ENCODE measurements at regions not wholly inside any gene's neighbourhood (a gene's known extent, or its start where the extent isn't known, plus 50 kb on each side); places are given as distances from the start of the nearest gene placed in this dataset.

DNA sequence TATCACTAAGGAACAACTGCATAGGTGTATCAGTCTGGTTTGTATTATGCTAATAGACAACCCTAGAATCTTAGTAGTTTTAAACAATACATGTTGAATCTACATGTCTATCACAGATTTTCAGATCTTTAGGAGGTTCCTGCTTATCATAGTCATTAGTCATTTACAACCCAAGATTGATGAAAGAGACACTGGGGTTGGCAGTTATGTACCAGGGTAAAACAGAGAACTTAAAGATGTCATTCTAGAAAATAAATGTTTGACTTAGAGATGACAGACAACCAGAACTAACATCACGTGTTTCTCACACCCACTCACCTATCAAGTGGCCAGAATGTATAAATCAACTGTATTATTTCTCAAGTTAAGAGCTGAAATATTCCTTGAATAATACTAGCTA is 181.9 kb downstream of the PABPC4L start:
- no peak overlapping the region for H3K27ac ChIP-seq (ENCODE audit: insufficient read depth, low read depth, low read length)
- no peaks in the 10 kb centered on the region for H3K27me3 ChIP-seq (ENCODE audit: control insufficient read depth in 2 of 2, insufficient read depth in 2 of 2, low read length in 2 of 2)
- H3K4me2 ChIP-seq (ENCODE audit: insufficient read depth, low read length), result no peak overlapping the region
- ChIA-PET POLR2A (no interaction called here), CTCF (interaction anchor here (0.8 kb wide), 1 partner anchor 9 kb away, joined by 3 read pairs; no protein-coding TSS in a partner anchor)
- H3K79me2 ChIP-seq (ENCODE audit: control insufficient read depth, insufficient read depth, low read length), result no peaks in the 10 kb centered on the region
- no peak overlapping the region for H2AFZ ChIP-seq (ENCODE audit: low read depth, low read length)
- no peaks in the 10 kb centered on the region for H4K20me1 ChIP-seq (replicated peaks; ENCODE audit: control insufficient read depth, extremely low read depth, insufficient read depth, low read length)
- dilution Hi-C loops (cut with MboI; ENCODE audit: extremely low pct_ligation_motif_present, low sequenced_read_pairs) (no loop called here), intact Hi-C loops (cut with micrococcal nuclease) (loop anchor here (10.0 kb wide), 1 partner anchor 755 kb away; no protein-coding TSS in a partner anchor)
- H3K9ac ChIP-seq (replicated peaks; ENCODE audit: extremely low read depth, insufficient read depth, low read length), result no peak overlapping the region
- no peaks in the 10 kb centered on the region for H3K4me1 ChIP-seq (ENCODE audit: control insufficient read depth, extremely low read depth, insufficient read depth, low read length)
- TF ChIP-seq, protein P1, sequence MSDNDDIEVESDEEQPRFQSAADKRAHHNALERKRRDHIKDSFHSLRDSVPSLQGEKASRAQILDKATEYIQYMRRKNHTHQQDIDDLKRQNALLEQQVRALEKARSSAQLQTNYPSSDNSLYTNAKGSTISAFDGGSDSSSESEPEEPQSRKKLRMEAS (IDR thresholded peaks at IDR 0.05; ENCODE audit: insufficient read depth, insufficient read length), result no peak
- no peak for TF ChIP-seq EZH2 (IDR thresholded peaks at IDR 0.05; ENCODE audit: borderline replicate concordance, low read depth, low read length, severe bottlenecking)
- no peak for TF ChIP-seq JUN (IDR thresholded peaks at IDR 0.05; ENCODE audit: borderline replicate concordance, insufficient read depth, insufficient read length, low read depth)
- TF ChIP-seq GATA2 (IDR thresholded peaks at IDR 0.05; ENCODE audit: insufficient read depth, insufficient read length, low read depth, low read length), result no peak
- no peak for TF ChIP-seq POLR2AphosphoS5 (IDR thresholded peaks at IDR 0.05; ENCODE audit: insufficient read depth, low read depth, low read length)
- FAIRE-seq, result no peak
- no peaks in the 10 kb centered on the region for H3K9me3 ChIP-seq (replicated peaks; ENCODE audit: control insufficient read depth, insufficient read depth, low read length)
- no peak overlapping the region for H3K4me3 ChIP-seq (replicated peaks in 1 of 3; ENCODE audit: insufficient read depth in 1 of 3, low read depth in 1 of 3, low read length in 3 of 3)
- no peaks in the 10 kb centered on the region for H3K36me3 ChIP-seq (ENCODE audit: control insufficient read depth in 2 of 2, extremely low read depth in 1 of 2, insufficient read depth in 2 of 2, low read length in 2 of 2)
- H3K9me1 ChIP-seq (replicated peaks; ENCODE audit: control insufficient read depth, extremely low read depth, insufficient read depth, low read length), result no peaks in the 10 kb centered on the region
- no peak for DNase-seq (ENCODE audit: low read depth, low spot score)
- BruUV-seq (replicated peaks), result no TSS peak

DNA sequence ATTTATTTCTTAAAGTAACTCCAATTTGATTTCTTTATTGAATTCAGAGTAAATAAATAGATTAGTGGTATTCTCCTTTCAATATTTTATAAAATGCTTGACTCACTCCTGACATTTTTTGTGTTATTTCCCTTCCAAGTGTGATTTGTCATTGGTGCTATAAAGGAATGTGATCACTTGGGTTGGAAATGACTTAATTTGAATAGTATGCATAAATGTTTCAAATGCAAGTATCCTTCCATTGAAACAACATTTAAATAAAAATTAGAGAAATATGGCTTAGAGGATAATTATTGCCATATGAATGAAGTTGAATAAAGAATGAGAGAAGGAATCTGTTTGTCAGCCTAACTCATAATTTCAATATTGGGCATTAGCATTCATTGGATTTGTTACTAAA is 182.7 kb downstream of the PABPC4L start:
- FAIRE-seq, result no peak
- no peak overlapping the region for H2AFZ ChIP-seq (ENCODE audit: low read depth, low read length)
- no peak for DNase-seq (ENCODE audit: low read depth, low spot score)
- ChIA-PET POLR2A (no interaction called here), CTCF (no interaction called here)
- H4K20me1 ChIP-seq (replicated peaks; ENCODE audit: control insufficient read depth, extremely low read depth, insufficient read depth, low read length), result no peaks in the 10 kb centered on the region
- dilution Hi-C loops (cut with MboI; ENCODE audit: extremely low pct_ligation_motif_present, low sequenced_read_pairs), result no loop called here
- H3K4me1 ChIP-seq (ENCODE audit: control insufficient read depth, extremely low read depth, insufficient read depth, low read length), result no peaks in the 10 kb centered on the region
- H3K36me3 ChIP-seq (ENCODE audit: control insufficient read depth in 2 of 2, extremely low read depth in 1 of 2, insufficient read depth in 2 of 2, low read length in 2 of 2), result no peaks in the 10 kb centered on the region
- H3K4me3 ChIP-seq (replicated peaks in 1 of 3; ENCODE audit: insufficient read depth in 1 of 3, low read depth in 1 of 3, low read length in 3 of 3), result no peak overlapping the region
- H3K4me2 ChIP-seq (ENCODE audit: insufficient read depth, low read length), result no peak overlapping the region
- no TSS peak for BruUV-seq (replicated peaks)
- H3K27me3 ChIP-seq (ENCODE audit: control insufficient read depth in 2 of 2, insufficient read depth in 2 of 2, low read length in 2 of 2), result no peaks in the 10 kb centered on the region
- H3K9me3 ChIP-seq (replicated peaks; ENCODE audit: control insufficient read depth, insufficient read depth, low read length), result no peaks in the 10 kb centered on the region
- no peaks in the 10 kb centered on the region for H3K79me2 ChIP-seq (ENCODE audit: control insufficient read depth, insufficient read depth, low read length)
- no peak overlapping the region for H3K9ac ChIP-seq (replicated peaks; ENCODE audit: extremely low read depth, insufficient read depth, low read length)
- no peaks in the 10 kb centered on the region for H3K9me1 ChIP-seq (replicated peaks; ENCODE audit: control insufficient read depth, extremely low read depth, insufficient read depth, low read length)
- intact Hi-C loops (cut with micrococcal nuclease), result no loop called here
- TF ChIP-seq, protein P2, sequence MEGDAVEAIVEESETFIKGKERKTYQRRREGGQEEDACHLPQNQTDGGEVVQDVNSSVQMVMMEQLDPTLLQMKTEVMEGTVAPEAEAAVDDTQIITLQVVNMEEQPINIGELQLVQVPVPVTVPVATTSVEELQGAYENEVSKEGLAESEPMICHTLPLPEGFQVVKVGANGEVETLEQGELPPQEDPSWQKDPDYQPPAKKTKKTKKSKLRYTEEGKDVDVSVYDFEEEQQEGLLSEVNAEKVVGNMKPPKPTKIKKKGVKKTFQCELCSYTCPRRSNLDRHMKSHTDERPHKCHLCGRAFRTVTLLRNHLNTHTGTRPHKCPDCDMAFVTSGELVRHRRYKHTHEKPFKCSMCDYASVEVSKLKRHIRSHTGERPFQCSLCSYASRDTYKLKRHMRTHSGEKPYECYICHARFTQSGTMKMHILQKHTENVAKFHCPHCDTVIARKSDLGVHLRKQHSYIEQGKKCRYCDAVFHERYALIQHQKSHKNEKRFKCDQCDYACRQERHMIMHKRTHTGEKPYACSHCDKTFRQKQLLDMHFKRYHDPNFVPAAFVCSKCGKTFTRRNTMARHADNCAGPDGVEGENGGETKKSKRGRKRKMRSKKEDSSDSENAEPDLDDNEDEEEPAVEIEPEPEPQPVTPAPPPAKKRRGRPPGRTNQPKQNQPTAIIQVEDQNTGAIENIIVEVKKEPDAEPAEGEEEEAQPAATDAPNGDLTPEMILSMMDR (IDR thresholded peaks at IDR 0.05; ENCODE audit: extremely low read depth in 1 of 2, insufficient read depth in 1 of 2, low read depth in 1 of 2, low read length in 2 of 2), result no peak
- TF ChIP-seq GATA2 (IDR thresholded peaks at IDR 0.05; ENCODE audit: insufficient read depth, insufficient read length, low read depth, low read length), result no peak
- no peak for TF ChIP-seq FOS (IDR thresholded peaks at IDR 0.05; ENCODE audit: borderline replicate concordance, insufficient read depth, low read length)
- no peak for TF ChIP-seq MYC (IDR thresholded peaks at IDR 0.05; ENCODE audit: low read depth, low read length)
- TF ChIP-seq JUN (IDR thresholded peaks at IDR 0.05; ENCODE audit: borderline replicate concordance, insufficient read depth, insufficient read length, low read depth), result no peak
- no peak for TF ChIP-seq POLR2A (IDR thresholded peaks at IDR 0.05; ENCODE audit: low read depth, low read length)
- TF ChIP-seq POLR2AphosphoS5 (IDR thresholded peaks at IDR 0.05; ENCODE audit: insufficient read depth, low read depth, low read length), result no peak
- no peak for TF ChIP-seq EZH2 (IDR thresholded peaks at IDR 0.05; ENCODE audit: borderline replicate concordance, low read depth, low read length, severe bottlenecking)
- TF ChIP-seq, protein P1 (IDR thresholded peaks at IDR 0.05; ENCODE audit: insufficient read depth, insufficient read length), result no peak
- no peak overlapping the region for H3K27ac ChIP-seq (ENCODE audit: insufficient read depth, low read depth, low read length)
